ENCODE measurements at regions not wholly inside any gene's neighbourhood (a gene's known extent, or its start where the extent isn't known, plus 50 kb on each side); places are given as distances from the start of the nearest gene placed in this dataset.

- Histone ChIP-seq H3K9ac (ENCODE audit: low read depth in 1 of 2, low read length in 2 of 2) (no peak overlapping the region), H3K27me3 (ENCODE audit: control insufficient read depth in 4 of 4, insufficient read depth in 4 of 4, low read length in 3 of 4) (no peaks in the 10 kb centered on the region), H3K4me1 (ENCODE audit: control insufficient read depth in 4 of 4, insufficient read depth in 4 of 4, low read length in 3 of 4) (peaks cover 2 to 11% (median 9%) of the 10 kb centered on the region in 4 donors), H3K9me3 (ENCODE audit: control insufficient read depth in 4 of 4, low read length in 3 of 4) (no peaks in the 10 kb centered on the region), H3K36me3 (ENCODE audit: control insufficient read depth in 4 of 4, insufficient read depth in 3 of 4, low read depth in 1 of 4, low read length in 3 of 4) (no peaks in the 10 kb centered on the region), H3K27ac (ENCODE audit: low read depth in 1 of 2, low read length in 2 of 2) (no peak overlapping the region), H3K4me3 (ENCODE audit: low read depth in 1 of 3, low read length in 3 of 3) (no peak overlapping the region)
- 28% methylated on average over 2 of the region's 2 CpGs for WGBS
- TF ChIP-seq CTCF (IDR thresholded peaks at IDR 0.05; ENCODE audit: low read depth, low read length, missing input control) (no peak), RAD21 (IDR thresholded peaks at IDR 0.05) (peak in 1 of 2 donors; percentile 37), TAF1 (conservative IDR thresholded peaks at IDR 0.05) (no peak), REST (IDR thresholded peaks at IDR 0.05) (no peak), SP1 (IDR thresholded peaks at IDR 0.05) (peak; percentile 85), FOXA2 (IDR thresholded peaks at IDR 0.05) (peak; percentile 36), HNF4G (IDR thresholded peaks at IDR 0.05) (peak; percentile 61), MAX (IDR thresholded peaks at IDR 0.05) (no peak), ATF3 (IDR thresholded peaks at IDR 0.05) (no peak), FOXA1 (IDR thresholded peaks at IDR 0.05) (no peak), ZBTB33 (IDR thresholded peaks at IDR 0.05) (no peak), EGR1 (IDR thresholded peaks at IDR 0.05; ENCODE audit: low read depth in 2 of 2) (no peak), JUND (IDR thresholded peaks at IDR 0.05) (no peak), NR2F2 (IDR thresholded peaks at IDR 0.05) (no peak), RXRA (IDR thresholded peaks at IDR 0.05) (no peak), GABPA (IDR thresholded peaks at IDR 0.05 in 1 of 2, conservative IDR thresholded peaks at IDR 0.05 in 1 of 2) (no peak), HNF4A (conservative IDR thresholded peaks at IDR 0.05) (peak; percentile 57 to 85), YY1 (IDR thresholded peaks at IDR 0.05) (no peak)
- no peak for DNase-seq (ENCODE audit: low spot score)
Measured at GRCh38 chr15:46555547-46555946, 920.7 kb downstream of the SQOR start.
